HFF-Myc (cell line): ENCODE measurements at regions not wholly inside any gene's neighbourhood (a gene's known extent, or its start where the extent isn't known, plus 50 kb on each side); places are given as distances from the start of the nearest gene placed in this dataset.

ENCODE experiments used
- DNase-seq: peaks from one replicate; pipeline ENCODE4 v3.0.0-alpha.2; 2011; ENCODE audit warnings: low read depth; ENCODE audit errors: extremely low read depth
- H3K4me3 ChIP-seq: replicated peaks from 2 replicates; pipeline ENCODE4 v1.5.1; 2011; ENCODE audit warnings: low read depth, mild to moderate bottlenecking, control low read depth, low read length
- TF ChIP-seq, protein P1 (sequence below): IDR thresholded peaks from 2 replicates; pipeline ENCODE4 v1.5.1; 2012; ENCODE audit warnings: mild to moderate bottlenecking, low read depth, low read length, control low read depth; ENCODE audit errors: missing control alignments

DNA sequence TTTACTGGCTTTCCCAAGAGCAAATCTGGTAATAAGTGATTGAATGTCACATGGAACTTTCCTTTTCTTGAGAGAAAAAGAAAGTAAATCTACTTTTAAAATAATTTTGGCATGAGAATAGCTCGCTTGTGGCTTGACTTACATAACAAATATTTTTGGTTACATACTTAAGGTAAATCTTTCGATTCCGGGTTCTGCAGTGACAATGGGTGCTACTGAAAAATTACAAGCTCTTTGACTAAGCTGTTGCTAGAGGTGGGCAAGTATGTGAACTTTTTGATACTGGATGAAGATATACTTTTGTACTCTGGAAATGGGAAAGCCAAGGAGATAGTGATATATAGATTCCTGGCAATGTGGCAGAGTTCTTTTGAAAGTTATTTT lies 51.9 kb upstream of the OTOL1 start:
- TF ChIP-seq, protein P1, sequence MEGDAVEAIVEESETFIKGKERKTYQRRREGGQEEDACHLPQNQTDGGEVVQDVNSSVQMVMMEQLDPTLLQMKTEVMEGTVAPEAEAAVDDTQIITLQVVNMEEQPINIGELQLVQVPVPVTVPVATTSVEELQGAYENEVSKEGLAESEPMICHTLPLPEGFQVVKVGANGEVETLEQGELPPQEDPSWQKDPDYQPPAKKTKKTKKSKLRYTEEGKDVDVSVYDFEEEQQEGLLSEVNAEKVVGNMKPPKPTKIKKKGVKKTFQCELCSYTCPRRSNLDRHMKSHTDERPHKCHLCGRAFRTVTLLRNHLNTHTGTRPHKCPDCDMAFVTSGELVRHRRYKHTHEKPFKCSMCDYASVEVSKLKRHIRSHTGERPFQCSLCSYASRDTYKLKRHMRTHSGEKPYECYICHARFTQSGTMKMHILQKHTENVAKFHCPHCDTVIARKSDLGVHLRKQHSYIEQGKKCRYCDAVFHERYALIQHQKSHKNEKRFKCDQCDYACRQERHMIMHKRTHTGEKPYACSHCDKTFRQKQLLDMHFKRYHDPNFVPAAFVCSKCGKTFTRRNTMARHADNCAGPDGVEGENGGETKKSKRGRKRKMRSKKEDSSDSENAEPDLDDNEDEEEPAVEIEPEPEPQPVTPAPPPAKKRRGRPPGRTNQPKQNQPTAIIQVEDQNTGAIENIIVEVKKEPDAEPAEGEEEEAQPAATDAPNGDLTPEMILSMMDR = no peak
- no peak overlapping the region for H3K4me3 ChIP-seq
- DNase-seq = no peak

DNA sequence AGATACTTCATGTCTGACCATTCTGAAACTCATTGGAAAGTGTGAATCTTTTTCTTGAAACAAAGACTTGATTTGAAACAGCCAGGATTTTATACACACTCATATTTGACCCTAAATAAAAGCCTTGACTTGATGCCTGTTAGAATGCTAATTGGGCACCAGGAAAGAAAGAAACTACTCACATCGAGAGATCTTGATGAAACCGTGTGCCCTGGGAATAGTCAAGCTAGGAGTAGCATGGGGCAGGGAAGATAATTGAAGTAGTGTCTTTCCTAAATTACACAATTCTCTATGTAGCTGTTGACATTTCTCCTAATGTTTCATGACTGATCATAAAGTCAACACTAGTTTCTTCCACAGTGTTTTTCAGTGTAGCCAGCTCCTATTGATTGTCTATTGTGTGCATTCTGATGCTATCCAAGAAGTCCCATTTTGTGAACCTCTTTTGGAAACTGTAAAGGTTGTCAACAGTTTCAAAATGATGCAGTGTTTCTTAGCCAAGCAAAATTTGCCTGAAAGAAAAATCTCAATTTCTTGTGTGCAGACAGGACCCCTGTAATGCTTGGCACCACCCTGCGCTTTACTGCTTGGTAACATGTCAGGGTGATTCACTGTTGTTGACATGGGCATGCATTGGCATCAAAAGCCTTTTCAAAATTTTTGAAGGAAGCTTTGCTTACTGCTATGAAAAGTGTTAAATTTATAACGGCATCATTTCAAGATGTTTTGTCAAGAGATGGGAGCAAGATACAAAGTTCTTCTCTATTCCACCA lies 52.5 kb upstream of the OTOL1 start:
- TF ChIP-seq, protein P1 = no peak
- H3K4me3 ChIP-seq = no peak overlapping the region
- no peak for DNase-seq

DNA sequence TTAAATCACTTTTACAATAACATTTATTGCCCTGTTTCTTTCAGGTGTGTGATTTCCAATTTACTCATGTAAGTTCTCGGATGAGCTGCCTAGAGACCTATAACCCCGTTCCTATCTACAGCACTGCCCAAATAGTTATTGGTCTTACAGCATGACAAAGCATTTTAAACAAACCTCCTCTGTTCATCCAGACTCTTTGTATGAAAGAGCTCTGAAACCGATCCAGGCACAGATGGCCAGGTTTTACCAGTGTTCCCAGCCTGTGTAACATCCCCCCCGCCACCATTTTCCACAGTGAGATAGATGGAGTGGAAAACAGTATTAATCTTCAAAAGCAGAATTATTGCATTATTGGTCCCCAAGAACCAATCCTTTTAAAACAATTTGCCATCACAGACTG lies 59.0 kb upstream of the SPTSSB start:
- no peak overlapping the region for H3K4me3 ChIP-seq
- DNase-seq = no peak
- TF ChIP-seq, protein P1 = no peak

DNA sequence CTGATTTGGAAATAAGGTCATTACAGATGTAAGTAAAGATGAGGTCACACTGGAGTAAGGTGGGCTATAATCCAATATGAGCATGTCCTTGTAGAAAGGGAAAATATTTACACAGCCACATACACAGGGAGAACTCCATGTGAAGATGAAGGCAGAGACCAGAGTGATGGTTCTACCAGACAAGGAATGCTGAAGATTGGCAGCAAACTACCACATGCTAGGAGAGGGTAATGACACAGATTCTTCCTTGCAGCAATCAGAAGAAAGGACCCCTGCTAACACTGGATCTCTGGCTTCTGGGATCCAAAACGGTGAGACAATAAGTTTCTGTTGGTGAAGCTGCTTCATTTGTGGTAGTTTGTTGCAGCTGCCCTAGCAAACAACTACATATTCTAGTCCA lies 56.0 kb upstream of the SPTSSB start:
- DNase-seq = no peak
- TF ChIP-seq, protein P1 = no peak
- no peak overlapping the region for H3K4me3 ChIP-seq

DNA sequence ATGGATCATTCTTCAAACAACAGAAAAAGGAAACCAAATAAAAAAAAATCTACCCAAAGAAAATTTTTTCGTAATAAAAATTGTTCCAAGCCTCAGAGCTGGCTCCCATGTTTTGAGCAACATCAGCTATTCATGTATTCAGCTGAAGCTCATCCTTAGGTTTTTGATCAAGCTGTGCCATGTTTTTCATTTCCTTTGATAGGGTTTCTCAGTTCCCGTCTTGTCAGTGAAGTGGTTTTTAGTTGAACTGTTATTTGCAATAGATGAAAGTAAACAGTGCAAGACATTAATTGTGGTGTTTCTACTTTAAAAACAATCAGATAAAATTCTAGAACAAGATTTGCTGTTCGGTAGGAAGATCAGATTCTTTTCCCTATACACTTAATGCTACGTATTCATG lies 55.4 kb upstream of the SPTSSB start:
- H3K4me3 ChIP-seq = no peak overlapping the region
- DNase-seq = no peak
- TF ChIP-seq, protein P1 = no peak

DNA sequence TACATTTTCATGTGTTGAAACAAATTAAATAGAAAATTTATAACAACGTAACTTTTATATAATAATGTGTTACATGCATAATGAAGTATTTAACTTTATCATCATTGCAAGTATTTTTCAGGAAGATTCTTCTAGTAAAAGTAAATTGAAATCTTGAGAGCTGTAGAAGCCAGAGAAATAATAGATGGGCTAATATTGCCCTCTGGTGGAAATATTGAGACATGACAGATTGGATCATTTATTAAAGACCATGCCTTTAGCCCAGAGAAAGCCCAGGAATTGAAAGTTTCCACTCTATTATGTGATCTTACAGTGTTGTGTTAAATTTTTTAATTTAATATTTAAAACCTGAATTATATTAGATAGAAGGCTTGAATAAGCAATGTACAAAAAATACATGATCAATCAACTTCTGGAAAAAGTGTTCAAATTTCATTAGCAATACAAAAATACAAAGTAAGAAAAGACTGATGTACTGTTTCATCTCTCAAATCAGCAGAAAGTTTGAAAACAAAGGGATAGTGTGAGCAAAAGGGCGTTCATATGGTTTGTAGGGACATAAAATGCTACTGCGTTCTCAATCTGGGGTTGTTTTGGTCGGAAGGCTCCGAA lies 52.7 kb upstream of the SPTSSB start:
- peak; percentile 25 for DNase-seq
- no peak overlapping the region for H3K4me3 ChIP-seq
- TF ChIP-seq, protein P1 = peak; percentile 21
